ENCODE measurements at regions not wholly inside any gene's neighbourhood (a gene's known extent, or its start where the extent isn't known, plus 50 kb on each side); places are given as distances from the start of the nearest gene placed in this dataset.

GRCh38 chr3:127112796-127113570 is 79.9 kb upstream of the PRR23E start:
- H3K27ac ChIP-seq, result no peak overlapping the region

GRCh38 chr3:127113571-127113891 is 79.4 kb upstream of the PRR23E start:
- H3K27ac ChIP-seq, result no peak overlapping the region
- TF ChIP-seq ZFX (IDR thresholded peaks at IDR 0.05; ENCODE audit: borderline replicate concordance) (no peak), CTCF (IDR thresholded peaks at IDR 0.05) (no peak)

More at GRCh38 chr3:127112796-127113570, 79.9 kb upstream of the PRR23E start:
- TF ChIP-seq CTCF (IDR thresholded peaks at IDR 0.05) (no peak), ZFX (IDR thresholded peaks at IDR 0.05; ENCODE audit: borderline replicate concordance) (no peak)

GRCh38 chr3:127114337-127115070 is 78.4 kb upstream of the PRR23E start:
- TF ChIP-seq ZFX (IDR thresholded peaks at IDR 0.05; ENCODE audit: borderline replicate concordance) (no peak), CTCF (IDR thresholded peaks at IDR 0.05) (no peak)
- no peak overlapping the region for H3K27ac ChIP-seq

GRCh38 chr3:127115691-127116351 is 77.1 kb upstream of the PRR23E start:
- H3K27ac ChIP-seq, result no peak overlapping the region
- TF ChIP-seq ZFX (IDR thresholded peaks at IDR 0.05; ENCODE audit: borderline replicate concordance), result no peak
- no peak for TF ChIP-seq CTCF (IDR thresholded peaks at IDR 0.05)

- TF ChIP-seq CTCF (IDR thresholded peaks at IDR 0.05) (no peak), ZFX (IDR thresholded peaks at IDR 0.05; ENCODE audit: borderline replicate concordance) (no peak)
- H3K27ac ChIP-seq, result no peak overlapping the region
Observed at GRCh38 chr3:127118366-127118765, 74.6 kb upstream of the PRR23E start.

- no peak for TF ChIP-seq CTCF (IDR thresholded peaks at IDR 0.05)
- no peak for TF ChIP-seq ZFX (IDR thresholded peaks at IDR 0.05; ENCODE audit: borderline replicate concordance)
Observed at GRCh38 chr3:127119693-127120464, 73.1 kb upstream of the PRR23E start.

More at GRCh38 chr3:127119693-127120464, 73.1 kb upstream of the PRR23E start:
- no peak overlapping the region for H3K27ac ChIP-seq
